Heart left ventricle (tissue), 16 donors: ENCODE measurements at regions not wholly inside any gene's neighbourhood (a gene's known extent, or its start where the extent isn't known, plus 50 kb on each side); places are given as distances from the start of the nearest gene placed in this dataset.

Experiments
- ATAC-seq, 4 donors: fragments of 200-7000 bp; cut with Tn5 transposase; one replicate each; pipeline ENCODE4 v1.9.1; 2020 to 2022; ENCODE audit warnings: moderate library complexity in 4 of 4, mild to moderate bottlenecking in 3 of 4, moderate number of reproducible peaks in 1 of 4
- DNase-seq, 5 donors: peaks; one replicate each; pipeline ENCODE4 v3.0.0-alpha.2; 2020
- H3K27ac ChIP-seq, 12 donors: fragments of 200-600 bp; sonication (generic) in 4 of 12; one replicate each; pipeline versions ENCODE4 v1.5.0 to v1.8.0; 2016 to 2022; ENCODE audit warnings: mild to moderate bottlenecking in 2 of 12
- H3K27me3 ChIP-seq, 9 donors: fragments of 200-600 bp; sonication (generic) in 2 of 9; one replicate each; pipeline versions ENCODE4 v1.5.1 to v1.8.0; 2016 to 2022; ENCODE audit warnings: mild to moderate bottlenecking in 3 of 9
- H3K36me3 ChIP-seq, 9 donors: fragments of 200-600 bp; sonication (generic) in 2 of 9; one replicate each; pipeline versions ENCODE4 v1.5.0 to v1.8.0; 2018 to 2022; ENCODE audit warnings: mild to moderate bottlenecking in 2 of 9
- H3K4me1 ChIP-seq, 12 donors: fragments of 200-600 bp; sonication (generic) in 4 of 12; one replicate each; pipeline versions ENCODE4 v1.5.0 to v1.8.0; 2016 to 2022; ENCODE audit warnings: mild to moderate bottlenecking in 3 of 12
- H3K4me3 ChIP-seq, 12 donors: fragments of 200-600 bp; sonication (generic) in 4 of 12; one replicate each; pipeline versions ENCODE4 v1.5.0 to v1.8.0; 2017 to 2022; ENCODE audit warnings: mild to moderate bottlenecking in 9 of 12, moderate library complexity in 4 of 12
- H3K9me3 ChIP-seq, 12 donors: fragments of 200-600 bp; sonication (generic) in 4 of 12; one replicate each; pipeline versions ENCODE4 v1.5.0 to v1.8.0; 2016 to 2022; ENCODE audit warnings: mild to moderate bottlenecking in 1 of 12
- POLR2A ChIP-seq, 2 donors: fragments of 450-650 bp; IDR thresholded peaks; one replicate each; pipeline ENCODE4 v1.6.1; 2017; ENCODE audit warnings: antibody characterized with exemption in 2 of 2, mild to moderate bottlenecking in 2 of 2, moderate library complexity in 2 of 2
- WGBS, 4 donors: extraction: QIAGEN DNeasy Blood & Tissue Kit in 2 of 4; methylation state at CpG; one replicate each; pipeline versions ENCODE4 v1.1.5 to v1.1.7; 2013 to 2018; 5-methylcytosine and 5-hydroxymethylcytosine counted together
- intact Hi-C, 10 donors: fragments of 100-400 bp; cut with DNase I; formaldehyde crosslinking; loops; one replicate each; pipeline versions ENCODE4 v1.11.1 to v1.14.2; 2022
- TF ChIP-seq, protein P1 (sequence below), 12 donors: fragments of 200-600 bp; sonication (generic) in 4 of 12; IDR thresholded peaks; one replicate each; pipeline versions ENCODE4 v1.5.0 to v1.8.0; 2018 to 2022; ENCODE audit warnings: antibody characterized with exemption in 12 of 12, mild to moderate bottlenecking in 5 of 12
- donor health status: ischemic (EF 13 %, LVEDD 7.1; RV severe dilation, severe dysfunction).
- donor health status: healthy with polysubstance abuse.
- donor health status: DM: no; HTN: yes; CAD: no.
- donor health status: DM: no; HTN: no; CAD: no.
- donor health status: ischemic (EF 25% LVEDD 6.9; RV normal size, moderate dysfunction).
- donor health status: ischemic (EF 25% LVEDD 5.7; RV mildly dilated, moderate dysfunction).
- donor health status: healthy.
- donor health status: DM: yes; HTN: yes; CAD: no.
- donor health status: ischemic (EF 35%, LVEDD 5.7; RV mildly dilated, moderate dysfunction).
- donor health status: nonischemic (EF 11% LVEDD 7.7; RV severe dilation, severe dysfunction).
- donor health status: DM: yes; HTN: yes; CAD: no.
- donor health status: PGD.
- donor health status: ischemic (EF 29% LVEDD 5.4; RV normal size, mild dysfunction).
- donor health status: nonischemic (EF 23%, LVEDD 6.1; RV moderate dilation, normal function).

- WGBS, 4 donors = 92 to 96% (median 94%) methylated on average over 15 to 17 of the region's 17 CpGs
- no peak for TF ChIP-seq POLR2A (IDR thresholded peaks at IDR 0.05)
- TF ChIP-seq, protein P1, sequence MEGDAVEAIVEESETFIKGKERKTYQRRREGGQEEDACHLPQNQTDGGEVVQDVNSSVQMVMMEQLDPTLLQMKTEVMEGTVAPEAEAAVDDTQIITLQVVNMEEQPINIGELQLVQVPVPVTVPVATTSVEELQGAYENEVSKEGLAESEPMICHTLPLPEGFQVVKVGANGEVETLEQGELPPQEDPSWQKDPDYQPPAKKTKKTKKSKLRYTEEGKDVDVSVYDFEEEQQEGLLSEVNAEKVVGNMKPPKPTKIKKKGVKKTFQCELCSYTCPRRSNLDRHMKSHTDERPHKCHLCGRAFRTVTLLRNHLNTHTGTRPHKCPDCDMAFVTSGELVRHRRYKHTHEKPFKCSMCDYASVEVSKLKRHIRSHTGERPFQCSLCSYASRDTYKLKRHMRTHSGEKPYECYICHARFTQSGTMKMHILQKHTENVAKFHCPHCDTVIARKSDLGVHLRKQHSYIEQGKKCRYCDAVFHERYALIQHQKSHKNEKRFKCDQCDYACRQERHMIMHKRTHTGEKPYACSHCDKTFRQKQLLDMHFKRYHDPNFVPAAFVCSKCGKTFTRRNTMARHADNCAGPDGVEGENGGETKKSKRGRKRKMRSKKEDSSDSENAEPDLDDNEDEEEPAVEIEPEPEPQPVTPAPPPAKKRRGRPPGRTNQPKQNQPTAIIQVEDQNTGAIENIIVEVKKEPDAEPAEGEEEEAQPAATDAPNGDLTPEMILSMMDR (IDR thresholded peaks at IDR 0.05) = no peak
- ATAC-seq (no peak), DNase-seq (no peak)
- Histone ChIP-seq H3K9me3 (peaks cover 0 to 16% (median 5%) of the 10 kb centered on the region in 12 donors), H3K27ac (no peak overlapping the region), H3K27me3 (no peaks in the 10 kb centered on the region), H3K4me3 (no peak overlapping the region), H3K4me1 (no peaks in the 10 kb centered on the region), H3K36me3 (peaks cover 5 to 67% (median 32%) of the 10 kb centered on the region in 9 donors)
- intact Hi-C loops = no loop called here
These were observed 132.8 kb downstream of the PTPRS start for GRCh38 chr19:5207806-5208205.

DNA sequence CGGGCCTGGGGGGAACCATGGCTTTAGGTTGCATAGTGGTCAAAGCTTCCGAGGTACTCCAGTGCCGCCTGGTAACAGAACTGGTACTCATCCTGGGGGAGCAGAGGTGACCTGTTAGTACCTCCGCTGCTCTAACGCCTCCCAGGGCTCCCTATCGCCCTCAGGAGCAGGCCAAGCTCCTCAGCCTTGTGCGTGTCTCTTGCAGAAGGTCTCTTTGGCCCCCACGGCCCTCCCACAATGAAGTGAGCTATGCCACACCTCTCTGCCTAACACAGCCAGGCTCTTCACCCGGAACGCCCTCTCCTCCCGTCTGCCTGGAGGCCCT lies 133.9 kb downstream of the PTPRS start:
- no peak overlapping the region for H3K27ac ChIP-seq
- 90 to 94% (median 92%) methylated on average over 9 to 11 of the region's 11 CpGs for WGBS, 4 donors
- intact Hi-C loops = no loop called here
- H3K27me3 ChIP-seq = no peaks in the 10 kb centered on the region
- peaks cover 5 to 59% (median 28%) of the 10 kb centered on the region in 9 donors for H3K36me3 ChIP-seq
- no peak overlapping the region for H3K4me3 ChIP-seq
- H3K9me3 ChIP-seq = peaks cover 0 to 27% (median 15%) of the 10 kb centered on the region in 12 donors
- DNase-seq (no peak), ATAC-seq (no peak)
- H3K4me1 ChIP-seq = no peaks in the 10 kb centered on the region
- TF ChIP-seq, protein P1 (IDR thresholded peaks at IDR 0.05) = no peak
- no peak for TF ChIP-seq POLR2A (IDR thresholded peaks at IDR 0.05)

DNA sequence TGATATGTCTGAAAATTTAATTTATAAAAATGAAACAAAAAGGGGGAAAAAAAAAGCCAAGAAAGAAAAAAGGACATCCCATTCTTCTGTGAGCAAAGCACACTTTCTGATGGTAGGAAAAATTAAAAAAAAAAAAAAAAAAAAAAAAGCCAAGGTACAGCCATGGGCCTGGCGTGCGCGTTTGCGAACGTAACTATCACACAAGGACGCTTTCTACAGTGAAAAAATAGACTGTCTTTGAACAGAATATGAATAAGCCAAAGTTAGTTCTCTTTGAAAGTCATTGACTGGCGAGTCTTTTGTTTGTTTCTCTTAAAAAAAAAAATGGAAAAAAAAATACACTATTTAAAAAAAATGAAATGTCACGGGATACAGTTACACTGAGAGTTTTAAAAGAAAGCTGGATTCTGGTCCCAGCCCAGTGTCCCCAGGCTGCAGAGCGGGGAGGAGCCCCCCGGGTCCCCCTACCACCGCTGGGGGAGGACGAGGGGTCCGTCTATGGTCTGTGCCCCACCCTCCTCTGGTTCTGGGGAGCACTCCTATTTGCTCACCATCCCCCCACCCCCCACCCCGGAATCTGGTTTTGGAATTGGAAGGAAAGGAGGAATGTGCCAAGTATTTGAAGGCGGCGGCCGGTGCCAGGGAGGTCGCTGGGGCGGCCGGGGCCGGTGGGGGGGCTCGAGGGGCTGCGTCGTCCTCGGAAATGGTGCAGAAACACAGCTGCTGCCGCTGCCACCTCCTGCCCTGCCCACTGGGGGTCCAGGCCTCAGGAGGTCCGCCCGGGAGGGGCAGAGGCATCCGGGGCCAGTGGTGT lies 134.5 kb downstream of the PTPRS start:
- TF ChIP-seq POLR2A (IDR thresholded peaks at IDR 0.05) = no peak
- TF ChIP-seq, protein P1 (IDR thresholded peaks at IDR 0.05) = no peak
- H3K27me3 ChIP-seq = no peaks in the 10 kb centered on the region
- intact Hi-C loops = no loop called here
- H3K9me3 ChIP-seq = peaks cover 0 to 33% (median 19%) of the 10 kb centered on the region in 12 donors
- ATAC-seq (no peak), DNase-seq (no peak)
- WGBS, 4 donors = 81 to 91% (median 85%) methylated on average over 29 of the region's 29 CpGs
- H3K4me3 ChIP-seq = no peak overlapping the region
- peaks cover 3 to 53% (median 23%) of the 10 kb centered on the region in 9 donors for H3K36me3 ChIP-seq
- H3K4me1 ChIP-seq = no peaks in the 10 kb centered on the region
- no peak overlapping the region for H3K27ac ChIP-seq

GRCh38 chr19:5205381-5205780 lies 135.2 kb downstream of the PTPRS start:
- ATAC-seq (no peak), DNase-seq (no peak)
- Histone ChIP-seq H3K27me3 (no peaks in the 10 kb centered on the region), H3K4me3 (no peak overlapping the region), H3K9me3 (peaks cover 0 to 41% (median 27%) of the 10 kb centered on the region in 12 donors), H3K4me1 (no peaks in the 10 kb centered on the region), H3K36me3 (peaks cover 0 to 45% (median 15%) of the 10 kb centered on the region in 9 donors), H3K27ac (no peak overlapping the region)
- 91 to 96% (median 93%) methylated on average over 13 of the region's 13 CpGs for WGBS, 4 donors
- intact Hi-C loops = no loop called here
- no peak for TF ChIP-seq POLR2A (IDR thresholded peaks at IDR 0.05)
- TF ChIP-seq, protein P1 (IDR thresholded peaks at IDR 0.05) = no peak
